ENCODE measurements at regions not wholly inside any gene's neighbourhood (a gene's known extent, or its start where the extent isn't known, plus 50 kb on each side); places are given as distances from the start of the nearest gene placed in this dataset.

- TF ChIP-seq POLR2A (IDR thresholded peaks at IDR 0.05): no peak
- no peak for TF ChIP-seq CTCF (IDR thresholded peaks at IDR 0.05)
These were observed 297.7 kb downstream of the SATB2 start for GRCh38 chr2:199160081-199160480.
